Thyroid gland (tissue), 4 donors: ENCODE measurements at regions not wholly inside any gene's neighbourhood (a gene's known extent, or its start where the extent isn't known, plus 50 kb on each side); places are given as distances from the start of the nearest gene placed in this dataset.

Experiments
- DNase-seq, 2 donors: peaks; one replicate each; pipeline ENCODE4 v3.0.0-alpha.2; 2019
- H3K27ac ChIP-seq, 3 donors: fragments of 200-600 bp; sonication (generic); 1 replicate in 2 of 3; 2 replicates in 1 of 3; pipeline ENCODE4 v1.5.1; 2016 to 2019; ENCODE audit warnings: mild to moderate bottlenecking in 1 of 3, moderate library complexity in 1 of 3
- H3K27me3 ChIP-seq: fragments of 200-600 bp; sonication (generic); one replicate; pipeline ENCODE4 v1.5.1; 2019
- H3K36me3 ChIP-seq, 2 donors: fragments of 200-600 bp; sonication (generic); one replicate each; pipeline ENCODE4 v1.5.1; 2016 to 2019
- H3K4me1 ChIP-seq, 2 donors: fragments of 200-600 bp; sonication (generic); one replicate each; pipeline ENCODE4 v1.5.1; 2017 to 2019
- H3K4me3 ChIP-seq, 3 donors: fragments of 200-600 bp; sonication (generic); replicated peaks in 1 of 3; 1 replicate in 2 of 3; 2 replicates in 1 of 3; pipeline ENCODE4 v1.5.1; 2016; ENCODE audit warnings: mild to moderate bottlenecking in 1 of 3
- H3K9me3 ChIP-seq: fragments of 200-600 bp; sonication (generic); one replicate; pipeline ENCODE4 v1.5.1; 2017
- POLR2A ChIP-seq, 2 donors: fragments of 450-650 bp; IDR thresholded peaks; one replicate each; pipeline ENCODE4 v1.6.1; 2017; ENCODE audit warnings: antibody characterized with exemption in 2 of 2, mild to moderate bottlenecking in 2 of 2, moderate library complexity in 1 of 2
- WGBS, 2 donors: methylation state at CpG; one replicate each; pipeline ENCODE4 v1.1.5; 2017; 5-methylcytosine and 5-hydroxymethylcytosine counted together
- intact Hi-C: fragments of 100-400 bp; cut with DNase I; formaldehyde crosslinking; loops from one replicate; pipeline ENCODE4 v1.15.1; 2023
- TF ChIP-seq, protein P1 (sequence below), 6 experiments: fragments of 200-600 bp in 3 of 6; fragments of 450-650 bp in 3 of 6; sonication (generic) in 3 of 6; IDR thresholded peaks; one replicate each; pipeline ENCODE4 v1.5.1; 2016 to 2019; ENCODE audit warnings: antibody characterized with exemption in 6 of 6, mild to moderate bottlenecking in 2 of 6, inconsistent platforms in 1 of 6, moderate library complexity in 1 of 6

- no peak for DNase-seq
- Histone ChIP-seq H3K9me3 (no peaks in the 10 kb centered on the region), H3K36me3 (no peaks in the 10 kb centered on the region), H3K4me3 (no peak overlapping the region), H3K27ac (no peak overlapping the region), H3K4me1 (peaks cover 12 to 31% of the 10 kb centered on the region in 2 donors), H3K27me3 (no peaks in the 10 kb centered on the region)
- TF ChIP-seq POLR2A (IDR thresholded peaks at IDR 0.05), result no peak
- TF ChIP-seq, protein P1, sequence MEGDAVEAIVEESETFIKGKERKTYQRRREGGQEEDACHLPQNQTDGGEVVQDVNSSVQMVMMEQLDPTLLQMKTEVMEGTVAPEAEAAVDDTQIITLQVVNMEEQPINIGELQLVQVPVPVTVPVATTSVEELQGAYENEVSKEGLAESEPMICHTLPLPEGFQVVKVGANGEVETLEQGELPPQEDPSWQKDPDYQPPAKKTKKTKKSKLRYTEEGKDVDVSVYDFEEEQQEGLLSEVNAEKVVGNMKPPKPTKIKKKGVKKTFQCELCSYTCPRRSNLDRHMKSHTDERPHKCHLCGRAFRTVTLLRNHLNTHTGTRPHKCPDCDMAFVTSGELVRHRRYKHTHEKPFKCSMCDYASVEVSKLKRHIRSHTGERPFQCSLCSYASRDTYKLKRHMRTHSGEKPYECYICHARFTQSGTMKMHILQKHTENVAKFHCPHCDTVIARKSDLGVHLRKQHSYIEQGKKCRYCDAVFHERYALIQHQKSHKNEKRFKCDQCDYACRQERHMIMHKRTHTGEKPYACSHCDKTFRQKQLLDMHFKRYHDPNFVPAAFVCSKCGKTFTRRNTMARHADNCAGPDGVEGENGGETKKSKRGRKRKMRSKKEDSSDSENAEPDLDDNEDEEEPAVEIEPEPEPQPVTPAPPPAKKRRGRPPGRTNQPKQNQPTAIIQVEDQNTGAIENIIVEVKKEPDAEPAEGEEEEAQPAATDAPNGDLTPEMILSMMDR (IDR thresholded peaks at IDR 0.05), result no peak
- intact Hi-C loops, result no loop called here
- WGBS, 2 donors, result 90 to 92% methylated on average over 7 of the region's 7 CpGs
Measured at GRCh38 chr11:128326791-128327190, 260.6 kb downstream of the ETS1 start.

DNA sequence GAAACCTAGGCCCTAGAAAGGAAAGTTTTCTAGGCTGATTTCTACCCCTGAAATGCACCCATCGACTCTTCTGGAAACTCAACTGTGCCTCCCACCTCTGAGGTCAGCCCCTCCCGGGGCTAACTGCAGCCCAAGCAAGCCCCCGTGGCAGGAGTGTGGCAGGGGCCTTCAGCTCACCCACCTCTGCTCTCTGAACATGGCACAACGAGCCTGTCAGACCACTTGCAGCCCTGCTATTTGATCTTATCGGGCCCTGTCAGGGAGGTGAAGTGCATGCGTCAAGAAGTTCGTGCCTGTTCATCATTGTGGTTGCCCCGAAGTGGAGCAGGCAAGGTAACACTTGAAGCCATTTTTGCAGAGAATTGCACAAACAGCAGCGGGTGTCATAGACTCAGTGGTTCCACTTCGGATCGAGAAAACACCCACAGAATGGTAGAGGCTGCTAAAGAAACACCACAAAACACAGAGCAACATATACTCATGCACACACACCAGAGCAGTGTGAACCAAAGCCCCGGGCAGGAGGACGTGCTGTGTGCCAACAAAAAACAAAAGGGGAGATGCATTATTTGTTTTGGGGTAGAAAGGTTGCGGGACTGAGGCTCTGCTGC lies 262.7 kb downstream of the ETS1 start:
- H3K9me3 ChIP-seq, result no peaks in the 10 kb centered on the region
- 32 to 46% methylated on average over 14 of the region's 14 CpGs for WGBS, 2 donors
- TF ChIP-seq, protein P1 (IDR thresholded peaks at IDR 0.05), result no peak
- TF ChIP-seq POLR2A (IDR thresholded peaks at IDR 0.05), result no peak
- DNase-seq, result peak; percentile 45 to 49
- intact Hi-C loops, result no loop called here
- peak overlapping the region in 2 of 3 donors; percentile 3 to 34 for H3K27ac ChIP-seq
- peaks cover 12 to 31% of the 10 kb centered on the region in 2 donors for H3K4me1 ChIP-seq
- no peaks in the 10 kb centered on the region for H3K27me3 ChIP-seq
- H3K36me3 ChIP-seq, result no peaks in the 10 kb centered on the region
- H3K4me3 ChIP-seq, result no peak overlapping the region

- intact Hi-C loops, result no loop called here
- no peak for DNase-seq
- H3K27ac ChIP-seq, result peak overlapping the region in 2 of 3 donors; percentile 3 to 34
- no peaks in the 10 kb centered on the region for H3K9me3 ChIP-seq
- H3K4me3 ChIP-seq, result no peak overlapping the region
- 58% methylated on average over 9 of the region's 9 CpGs for WGBS, 2 donors
- TF ChIP-seq POLR2A (IDR thresholded peaks at IDR 0.05), result no peak
- TF ChIP-seq, protein P1 (IDR thresholded peaks at IDR 0.05), result no peak
- H3K27me3 ChIP-seq, result no peaks in the 10 kb centered on the region
- no peaks in the 10 kb centered on the region for H3K36me3 ChIP-seq
- H3K4me1 ChIP-seq, result peaks cover 12 to 31% of the 10 kb centered on the region in 2 donors
Measured at GRCh38 chr11:128324051-128324481, 263.3 kb downstream of the ETS1 start.

GRCh38 chr11:128323381-128323780 lies 264.0 kb downstream of the ETS1 start:
- 77 to 85% methylated on average over 2 of the region's 2 CpGs for WGBS, 2 donors
- DNase-seq, result peak; percentile 28 to 38
- Histone ChIP-seq H3K27me3 (no peaks in the 10 kb centered on the region), H3K4me1 (peaks cover 12 to 31% of the 10 kb centered on the region in 2 donors), H3K9me3 (no peaks in the 10 kb centered on the region), H3K27ac (no peak overlapping the region), H3K4me3 (no peak overlapping the region), H3K36me3 (no peaks in the 10 kb centered on the region)
- TF ChIP-seq, protein P1 (IDR thresholded peaks at IDR 0.05), result peak in 3 of 6 experiments; percentile 19 to 45 (median 39)
- no peak for TF ChIP-seq POLR2A (IDR thresholded peaks at IDR 0.05)
- intact Hi-C loops, result no loop called here

- Histone ChIP-seq H3K36me3 (no peaks in the 10 kb centered on the region), H3K4me3 (no peak overlapping the region), H3K27me3 (no peaks in the 10 kb centered on the region), H3K27ac (no peak overlapping the region), H3K9me3 (no peaks in the 10 kb centered on the region), H3K4me1 (peaks cover under 1 to 12% of the 10 kb centered on the region in 2 donors)
- 73 to 81% methylated on average over 8 of the region's 8 CpGs for WGBS, 2 donors
- intact Hi-C loops, result no loop called here
- no peak for TF ChIP-seq POLR2A (IDR thresholded peaks at IDR 0.05)
- TF ChIP-seq, protein P1 (IDR thresholded peaks at IDR 0.05), result no peak
- no peak for DNase-seq
Measured at GRCh38 chr11:128318856-128319474, 268.4 kb downstream of the ETS1 start.
